ENCODE measurements at regions not wholly inside any gene's neighbourhood (a gene's known extent, or its start where the extent isn't known, plus 50 kb on each side); places are given as distances from the start of the nearest gene placed in this dataset.
A peak's percentile ranks its signal among the peaks of the same experiment; 100 is the strongest.

DNA sequence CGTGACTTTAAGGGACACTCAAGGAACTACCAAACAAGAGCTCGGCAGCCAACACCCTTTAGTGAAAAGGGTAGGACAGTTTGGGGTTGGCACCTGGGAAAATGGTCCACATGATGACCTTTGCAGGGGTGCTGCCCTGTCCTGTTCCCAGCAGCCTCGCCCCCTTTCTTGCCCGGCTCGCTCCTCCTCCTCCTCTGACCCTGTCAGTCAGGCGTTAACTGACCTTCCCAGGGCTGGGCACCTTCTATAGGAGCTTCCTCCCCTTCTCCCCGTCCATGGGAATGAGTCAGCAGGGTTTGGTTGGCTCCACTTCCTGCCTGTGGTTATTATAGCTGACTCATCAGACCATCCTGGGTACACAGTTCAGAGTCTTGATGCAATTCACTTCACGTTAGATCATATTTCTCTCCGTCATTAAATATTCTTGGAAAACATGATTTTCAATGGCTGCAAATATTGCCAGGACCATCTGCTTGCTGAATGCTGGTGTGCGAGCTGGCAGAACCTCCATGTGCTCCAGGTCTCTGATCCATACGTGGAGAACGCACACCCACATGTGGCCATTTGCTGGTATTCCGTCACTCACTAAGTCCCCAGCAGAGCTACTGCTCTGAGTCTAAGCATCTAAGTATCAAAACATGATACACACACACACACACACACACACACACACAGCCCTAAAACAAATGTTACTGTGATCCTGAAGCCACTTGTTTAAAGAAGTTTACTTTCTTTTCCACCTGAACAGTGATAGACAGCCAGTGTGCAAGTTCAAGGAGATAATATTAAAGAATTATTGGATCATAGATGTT lies 185.0 kb downstream of the ANAPC1 start:
- peak; percentile 71 for DNase-seq (ENCODE audit: low spot score)
- H3K27ac Mint-ChIP-seq: peak overlapping the region; percentile 93
- peaks cover 63% of the 10 kb centered on the region for H3K4me1 Mint-ChIP-seq (ENCODE audit: low read depth)
- intact Hi-C loops (cut with micrococcal nuclease): loop anchor here (1.0 to 5.0 kb wide), 2 partner anchors 37 to 73 kb away; no protein-coding TSS in a partner anchor
- H3K36me3 Mint-ChIP-seq (ENCODE audit: low read depth): peaks cover 5% of the 10 kb centered on the region
- H3K4me3 Mint-ChIP-seq: peak overlapping the region; percentile 77
- peaks cover 4% of the 10 kb centered on the region for H3K27me3 Mint-ChIP-seq (ENCODE audit: insufficient read depth)
- H3K9me3 Mint-ChIP-seq: peaks cover 4% of the 10 kb centered on the region

DNA sequence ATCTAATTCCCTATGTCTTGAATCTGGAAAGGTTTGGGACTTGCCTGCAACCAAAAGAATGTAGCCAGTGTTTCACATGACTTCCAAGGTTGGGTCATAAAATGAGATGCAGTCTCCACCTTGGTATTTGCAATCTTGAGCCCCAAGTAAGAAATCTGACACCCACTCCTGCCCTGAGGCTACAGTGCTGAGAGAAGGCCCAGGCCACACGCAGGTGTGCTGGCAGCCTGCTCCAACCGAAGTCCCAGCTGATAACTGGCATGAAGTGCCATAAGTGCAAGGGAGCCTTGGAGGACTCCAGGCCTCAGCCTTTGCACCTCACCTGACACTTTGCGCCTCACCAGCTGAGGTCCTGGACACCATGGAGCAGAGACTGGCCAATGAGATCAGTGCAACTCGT lies 182.7 kb downstream of the ANAPC1 start:
- peaks cover 80% of the 10 kb centered on the region for H3K4me1 Mint-ChIP-seq (ENCODE audit: low read depth)
- H3K27ac Mint-ChIP-seq: peak overlapping the region; percentile 50
- DNase-seq (ENCODE audit: low spot score): no peak
- H3K27me3 Mint-ChIP-seq (ENCODE audit: insufficient read depth): no peaks in the 10 kb centered on the region
- H3K9me3 Mint-ChIP-seq: peaks cover under 1% of the 10 kb centered on the region
- intact Hi-C loops (cut with micrococcal nuclease): loop anchor here (10.0 kb wide), 1 partner anchor 956 kb away; no protein-coding TSS in a partner anchor
- no peak overlapping the region for H3K4me3 Mint-ChIP-seq
- H3K36me3 Mint-ChIP-seq (ENCODE audit: low read depth): no peaks in the 10 kb centered on the region

DNA sequence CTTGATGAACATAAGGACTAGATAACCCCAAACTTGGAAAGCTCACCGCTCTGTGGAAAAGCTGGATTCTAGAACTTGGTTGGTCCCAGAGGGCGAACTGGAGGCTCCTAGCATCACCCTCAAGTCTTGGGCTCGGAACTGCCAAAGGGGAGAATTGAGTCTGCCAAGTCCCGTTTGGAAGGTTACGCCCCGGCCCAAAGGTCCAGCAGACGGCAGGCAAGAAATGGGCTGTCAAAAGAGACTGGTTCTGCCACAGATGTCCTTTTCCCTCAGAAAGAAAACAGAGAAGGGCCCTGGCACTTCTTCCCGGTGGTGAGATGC lies 182.2 kb downstream of the ANAPC1 start:
- intact Hi-C loops (cut with micrococcal nuclease): loop anchor here (10.0 kb wide), 1 partner anchor 957 kb away; no protein-coding TSS in a partner anchor
- no peaks in the 10 kb centered on the region for H3K27me3 Mint-ChIP-seq (ENCODE audit: insufficient read depth)
- H3K9me3 Mint-ChIP-seq: no peaks in the 10 kb centered on the region
- DNase-seq (ENCODE audit: low spot score): no peak
- H3K36me3 Mint-ChIP-seq (ENCODE audit: low read depth): no peaks in the 10 kb centered on the region
- H3K4me1 Mint-ChIP-seq (ENCODE audit: low read depth): peaks cover 84% of the 10 kb centered on the region
- peak overlapping the region; percentile 50 for H3K27ac Mint-ChIP-seq
- peak overlapping the region; percentile 2 for H3K4me3 Mint-ChIP-seq

- intact Hi-C loops (cut with micrococcal nuclease): loop anchor here (10.0 kb wide), 1 partner anchor 957 kb away; no protein-coding TSS in a partner anchor
- H3K27ac Mint-ChIP-seq: peak overlapping the region; percentile 50
- H3K27me3 Mint-ChIP-seq (ENCODE audit: insufficient read depth): no peaks in the 10 kb centered on the region
- H3K4me1 Mint-ChIP-seq (ENCODE audit: low read depth): peaks cover 89% of the 10 kb centered on the region
- peak overlapping the region; percentile 50 for H3K4me3 Mint-ChIP-seq
- H3K36me3 Mint-ChIP-seq (ENCODE audit: low read depth): no peaks in the 10 kb centered on the region
- no peaks in the 10 kb centered on the region for H3K9me3 Mint-ChIP-seq
- peak; percentile 47 for DNase-seq (ENCODE audit: low spot score)
Observed at GRCh38 chr2:111702119-111702803, 181.7 kb downstream of the ANAPC1 start.

GRCh38 chr2:111702804-111703196 lies 181.2 kb downstream of the ANAPC1 start:
- H3K27ac Mint-ChIP-seq: peak overlapping the region; percentile 50
- peak overlapping the region; percentile 50 for H3K4me3 Mint-ChIP-seq
- DNase-seq (ENCODE audit: low spot score): no peak
- no peaks in the 10 kb centered on the region for H3K9me3 Mint-ChIP-seq
- intact Hi-C loops (cut with micrococcal nuclease): loop anchor here (10.0 kb wide), 1 partner anchor 958 kb away; no protein-coding TSS in a partner anchor
- H3K36me3 Mint-ChIP-seq (ENCODE audit: low read depth): no peaks in the 10 kb centered on the region
- no peaks in the 10 kb centered on the region for H3K27me3 Mint-ChIP-seq (ENCODE audit: insufficient read depth)
- H3K4me1 Mint-ChIP-seq (ENCODE audit: low read depth): peaks cover 89% of the 10 kb centered on the region

- Mint-ChIP-seq H3K27ac (peak overlapping the region; percentile 66), H3K27me3 (ENCODE audit: insufficient read depth) (no peaks in the 10 kb centered on the region), H3K36me3 (ENCODE audit: low read depth) (no peaks in the 10 kb centered on the region), H3K4me3 (peak overlapping the region; percentile 16), H3K4me1 (ENCODE audit: low read depth) (peaks cover 89% of the 10 kb centered on the region), H3K9me3 (no peaks in the 10 kb centered on the region)
- intact Hi-C loops (cut with micrococcal nuclease): loop anchor here (2.0 to 10.0 kb wide), 2 partner anchors 223 to 959 kb away; no protein-coding TSS in a partner anchor
- no peak for DNase-seq (ENCODE audit: low spot score)
Observed at GRCh38 chr2:111703759-111704158, 180.2 kb downstream of the ANAPC1 start.

- Mint-ChIP-seq H3K4me1 (ENCODE audit: low read depth) (peaks cover 89% of the 10 kb centered on the region), H3K36me3 (ENCODE audit: low read depth) (no peaks in the 10 kb centered on the region), H3K9me3 (no peaks in the 10 kb centered on the region), H3K4me3 (peak overlapping the region; percentile 53), H3K27me3 (ENCODE audit: insufficient read depth) (no peaks in the 10 kb centered on the region), H3K27ac (peak overlapping the region; percentile 74)
- no peak for DNase-seq (ENCODE audit: low spot score)
- intact Hi-C loops (cut with micrococcal nuclease): loop anchor here (2.0 to 10.0 kb wide), 2 partner anchors 223 to 959 kb away; no protein-coding TSS in a partner anchor
Observed at GRCh38 chr2:111704246-111704645, 179.7 kb downstream of the ANAPC1 start.

- intact Hi-C loops (cut with micrococcal nuclease): loop anchor here (2.0 to 10.0 kb wide), 2 partner anchors 224 to 960 kb away; no protein-coding TSS in a partner anchor
- H3K27me3 Mint-ChIP-seq (ENCODE audit: insufficient read depth): no peaks in the 10 kb centered on the region
- no peak for DNase-seq (ENCODE audit: low spot score)
- H3K4me1 Mint-ChIP-seq (ENCODE audit: low read depth): peaks cover 93% of the 10 kb centered on the region
- peak overlapping the region; percentile 86 for H3K27ac Mint-ChIP-seq
- H3K4me3 Mint-ChIP-seq: peak overlapping the region; percentile 62
- H3K9me3 Mint-ChIP-seq: no peaks in the 10 kb centered on the region
- no peaks in the 10 kb centered on the region for H3K36me3 Mint-ChIP-seq (ENCODE audit: low read depth)
Observed at GRCh38 chr2:111705239-111705638, 178.8 kb downstream of the ANAPC1 start.

DNA sequence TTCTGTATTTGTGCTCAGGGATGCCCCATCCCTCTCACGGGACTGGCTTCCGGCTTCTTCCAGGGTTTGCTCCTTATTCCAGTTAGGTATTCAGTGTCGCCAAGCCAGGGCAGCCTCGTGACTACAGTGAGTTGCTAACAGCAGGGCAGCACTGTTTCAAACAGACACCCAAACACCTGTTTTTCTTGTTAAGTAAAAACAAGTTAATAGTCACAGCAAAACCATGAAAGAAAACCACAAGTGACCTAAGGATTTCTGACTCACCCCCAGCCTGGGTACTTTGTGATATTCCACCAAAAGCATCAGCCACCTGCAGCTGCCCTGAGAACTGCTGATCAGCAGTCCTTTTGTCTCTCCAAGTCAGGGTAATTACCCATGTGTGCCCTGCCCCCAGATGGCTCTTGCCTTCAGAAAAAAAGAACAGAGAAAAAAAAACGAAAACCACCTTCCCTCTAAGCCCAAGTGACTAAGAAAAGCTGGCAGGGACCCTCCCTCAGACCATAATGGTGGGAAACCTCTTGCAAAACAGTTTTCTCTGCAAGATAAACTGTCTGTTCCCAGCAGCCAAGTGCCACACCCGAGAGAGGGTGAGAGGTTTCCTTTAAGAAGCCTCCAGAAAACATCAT lies 178.2 kb downstream of the ANAPC1 start:
- intact Hi-C loops (cut with micrococcal nuclease): loop anchor here (1.0 to 10.0 kb wide), 4 partner anchors 225 to 961 kb away; no protein-coding TSS in a partner anchor
- Mint-ChIP-seq H3K27me3 (ENCODE audit: insufficient read depth) (peaks cover 2% of the 10 kb centered on the region), H3K4me1 (ENCODE audit: low read depth) (peaks cover 93% of the 10 kb centered on the region), H3K4me3 (peak overlapping the region; percentile 62), H3K9me3 (no peaks in the 10 kb centered on the region), H3K36me3 (ENCODE audit: low read depth) (peaks cover 2% of the 10 kb centered on the region), H3K27ac (peak overlapping the region; percentile 86)
- DNase-seq (ENCODE audit: low spot score): peak; percentile 65

DNA sequence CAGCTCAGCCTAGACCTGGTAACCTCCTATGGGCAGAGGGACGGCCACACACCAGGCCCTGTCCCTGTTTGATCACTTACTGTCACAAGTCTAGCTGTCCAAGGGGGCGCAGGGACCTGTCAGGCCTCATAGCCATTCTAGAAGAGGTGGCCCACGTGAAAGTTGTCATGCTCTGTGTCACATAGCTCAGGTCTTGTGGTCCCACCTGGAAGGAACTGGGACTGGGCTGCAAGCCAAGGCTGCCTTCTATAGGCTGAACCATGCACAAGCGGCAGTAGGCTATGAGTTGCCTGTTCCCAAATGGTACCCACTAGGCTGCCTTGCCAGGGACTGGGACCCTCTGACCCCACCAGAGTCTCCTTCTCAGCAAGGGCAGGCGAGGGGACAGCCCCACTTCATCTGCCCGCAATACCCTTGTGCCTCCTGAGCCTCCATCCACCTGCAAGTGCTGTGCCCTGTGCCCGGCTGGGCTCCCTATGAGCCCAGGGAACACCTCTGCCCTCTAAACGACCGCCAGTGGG lies 177.5 kb downstream of the ANAPC1 start:
- H3K27me3 Mint-ChIP-seq (ENCODE audit: insufficient read depth): peaks cover 2% of the 10 kb centered on the region
- intact Hi-C loops (cut with micrococcal nuclease): loop anchor here (1.0 to 10.0 kb wide), 3 partner anchors 589 to 962 kb away; no protein-coding TSS in a partner anchor
- H3K9me3 Mint-ChIP-seq: no peaks in the 10 kb centered on the region
- peaks cover 93% of the 10 kb centered on the region for H3K4me1 Mint-ChIP-seq (ENCODE audit: low read depth)
- no peak overlapping the region for H3K4me3 Mint-ChIP-seq
- H3K27ac Mint-ChIP-seq: peak overlapping the region; percentile 86
- DNase-seq (ENCODE audit: low spot score): no peak
- peaks cover 2% of the 10 kb centered on the region for H3K36me3 Mint-ChIP-seq (ENCODE audit: low read depth)

GRCh38 chr2:111707700-111708099 lies 176.3 kb downstream of the ANAPC1 start:
- no peak overlapping the region for H3K4me3 Mint-ChIP-seq
- H3K9me3 Mint-ChIP-seq: no peaks in the 10 kb centered on the region
- intact Hi-C loops (cut with micrococcal nuclease): loop anchor here (10.0 kb wide), 1 partner anchor 963 kb away; no protein-coding TSS in a partner anchor
- H3K27ac Mint-ChIP-seq: no peak overlapping the region
- DNase-seq (ENCODE audit: low spot score): no peak
- peaks cover 84% of the 10 kb centered on the region for H3K4me1 Mint-ChIP-seq (ENCODE audit: low read depth)
- H3K27me3 Mint-ChIP-seq (ENCODE audit: insufficient read depth): peaks cover 4% of the 10 kb centered on the region
- H3K36me3 Mint-ChIP-seq (ENCODE audit: low read depth): peaks cover 5% of the 10 kb centered on the region

DNA sequence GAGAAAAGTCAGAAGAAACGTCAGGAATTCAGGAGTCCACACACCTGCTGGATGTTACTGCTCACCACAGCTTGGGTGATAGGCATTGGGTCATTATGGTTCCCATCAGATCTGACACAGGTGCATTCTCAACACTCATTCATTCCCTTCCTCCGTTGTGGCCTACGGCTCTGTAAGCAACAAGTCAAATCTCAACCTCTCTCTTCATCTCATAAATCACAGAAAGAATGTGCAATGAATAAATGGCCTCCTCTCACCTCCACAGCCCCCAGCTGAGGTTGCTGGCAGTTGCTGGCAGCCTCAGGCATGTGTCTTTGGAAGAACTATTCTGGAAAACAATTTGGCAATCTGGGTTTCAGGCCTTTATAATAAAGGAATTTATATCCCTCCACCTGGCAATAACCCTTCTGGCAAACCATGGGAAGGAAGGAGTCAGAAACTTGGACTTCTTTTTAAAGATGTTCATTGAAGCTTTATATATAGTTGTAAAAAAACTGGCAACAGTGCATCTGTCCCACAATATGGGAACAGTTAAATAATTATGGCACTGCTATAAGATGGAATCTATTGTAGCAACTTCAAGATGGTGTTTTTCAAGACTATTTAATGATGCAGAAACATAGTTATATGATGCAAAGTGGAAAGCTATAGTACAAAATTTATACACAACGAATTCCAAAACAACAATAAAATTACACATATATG lies 175.4 kb downstream of the ANAPC1 start:
- H3K36me3 Mint-ChIP-seq (ENCODE audit: low read depth): peaks cover 5% of the 10 kb centered on the region
- no peak for DNase-seq (ENCODE audit: low spot score)
- H3K27ac Mint-ChIP-seq: peak overlapping the region; percentile 56
- peak overlapping the region; percentile 55 for H3K4me3 Mint-ChIP-seq
- H3K9me3 Mint-ChIP-seq: no peaks in the 10 kb centered on the region
- peaks cover 75% of the 10 kb centered on the region for H3K4me1 Mint-ChIP-seq (ENCODE audit: low read depth)
- peaks cover 4% of the 10 kb centered on the region for H3K27me3 Mint-ChIP-seq (ENCODE audit: insufficient read depth)
- intact Hi-C loops (cut with micrococcal nuclease): loop anchor here (10.0 kb wide), 1 partner anchor 964 kb away; no protein-coding TSS in a partner anchor
